ENCODE measurements at regions not wholly inside any gene's neighbourhood (a gene's known extent, or its start where the extent isn't known, plus 50 kb on each side); places are given as distances from the start of the nearest gene placed in this dataset.

DNA sequence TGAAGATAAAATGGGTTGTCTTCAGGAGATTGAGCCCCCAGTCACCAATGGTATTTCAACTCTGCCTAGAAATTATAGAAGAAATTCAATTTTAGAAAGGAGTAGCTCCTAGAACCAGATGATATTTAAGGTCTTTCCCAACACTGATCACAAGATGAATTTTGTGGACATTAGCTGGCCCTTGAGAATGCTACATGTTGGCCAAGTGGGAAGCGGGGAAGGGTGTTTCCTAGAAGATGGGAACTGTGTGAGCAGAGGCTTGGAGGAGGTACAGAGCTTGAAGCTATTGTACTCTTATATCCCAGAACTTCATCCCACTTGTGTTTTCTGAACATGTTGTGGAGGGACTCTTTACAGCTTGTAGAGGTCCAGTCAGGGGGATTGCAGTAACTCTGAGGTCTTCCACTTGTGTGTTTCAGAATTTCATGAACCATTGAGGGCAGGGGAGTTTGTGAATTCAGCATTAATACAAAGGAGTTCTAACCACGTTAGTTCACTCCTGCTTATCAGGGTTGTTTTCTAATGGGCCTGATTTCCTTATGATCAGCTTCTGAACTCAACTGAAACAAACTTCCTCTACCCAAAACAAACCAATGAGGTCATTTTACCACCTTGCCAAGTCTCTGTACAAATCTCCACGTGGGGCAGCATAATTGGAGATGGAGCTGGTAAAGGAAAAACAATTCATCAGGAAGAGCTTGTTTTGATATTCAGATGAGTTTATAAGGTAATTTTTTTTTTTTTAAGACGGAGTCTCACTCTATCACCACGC lies 152.6 kb upstream of the TPM1 start:
- Histone ChIP-seq H3K9me3 (ENCODE audit: control extremely low read depth in 1 of 3, control insufficient read depth in 2 of 3, insufficient read depth in 1 of 3, low read length in 2 of 3) (no peaks in the 10 kb centered on the region), H2AFZ (ENCODE audit: insufficient read depth, low read depth, low read length, poor library complexity, severe bottlenecking) (no peak overlapping the region), H3K9ac (ENCODE audit: low read length) (no peak overlapping the region), H3K36me3 (replicated peaks in 1 of 2; ENCODE audit: control extremely low read depth in 1 of 2, control insufficient read depth in 1 of 2, extremely low read depth in 1 of 2, insufficient read depth in 2 of 2, low read length in 1 of 2) (no peaks in the 10 kb centered on the region), H3K27ac (ENCODE audit: low read length in 2 of 2) (no peak overlapping the region), H3K4me1 (ENCODE audit: control insufficient read depth in 2 of 2, insufficient read depth in 2 of 2, low read length in 2 of 2) (no peaks in the 10 kb centered on the region), H3K79me2 (ENCODE audit: control insufficient read depth, insufficient read depth, low read length) (no peaks in the 10 kb centered on the region), H4K20me1 (ENCODE audit: control insufficient read depth, insufficient read depth, low read length, poor library complexity, severe bottlenecking) (no peaks in the 10 kb centered on the region), H3K4me3 (ENCODE audit: control extremely low read depth in 1 of 5, extremely low read depth in 1 of 5, insufficient read depth in 1 of 5, low read depth in 2 of 5, low read length in 4 of 5) (no peak overlapping the region), H3K4me2 (replicated peaks; ENCODE audit: low read depth, low read length, poor library complexity, severe bottlenecking) (no peak overlapping the region), H3K27me3 (replicated peaks in 1 of 4; ENCODE audit: control extremely low read depth in 1 of 4, control insufficient read depth in 3 of 4, insufficient read depth in 4 of 4, low read length in 3 of 4) (peaks cover 0 to 4% (median 2%) of the 10 kb centered on the region in 4 experiments)
- ChIA-PET CTCF (no interaction called here), POLR2A (no interaction called here)
- Mint-ChIP-seq H3K27me3 (peaks cover 21% of the 10 kb centered on the region), H3K4me1 (no peaks in the 10 kb centered on the region), H3K9me3 (ENCODE audit: insufficient read depth) (no peaks in the 10 kb centered on the region), H3K4me3 (no peak overlapping the region), H3K27ac (no peak overlapping the region)
- DNase-seq (no peak), ATAC-seq (ENCODE audit: low read depth) (no peak)
- TF ChIP-seq, protein P1, sequence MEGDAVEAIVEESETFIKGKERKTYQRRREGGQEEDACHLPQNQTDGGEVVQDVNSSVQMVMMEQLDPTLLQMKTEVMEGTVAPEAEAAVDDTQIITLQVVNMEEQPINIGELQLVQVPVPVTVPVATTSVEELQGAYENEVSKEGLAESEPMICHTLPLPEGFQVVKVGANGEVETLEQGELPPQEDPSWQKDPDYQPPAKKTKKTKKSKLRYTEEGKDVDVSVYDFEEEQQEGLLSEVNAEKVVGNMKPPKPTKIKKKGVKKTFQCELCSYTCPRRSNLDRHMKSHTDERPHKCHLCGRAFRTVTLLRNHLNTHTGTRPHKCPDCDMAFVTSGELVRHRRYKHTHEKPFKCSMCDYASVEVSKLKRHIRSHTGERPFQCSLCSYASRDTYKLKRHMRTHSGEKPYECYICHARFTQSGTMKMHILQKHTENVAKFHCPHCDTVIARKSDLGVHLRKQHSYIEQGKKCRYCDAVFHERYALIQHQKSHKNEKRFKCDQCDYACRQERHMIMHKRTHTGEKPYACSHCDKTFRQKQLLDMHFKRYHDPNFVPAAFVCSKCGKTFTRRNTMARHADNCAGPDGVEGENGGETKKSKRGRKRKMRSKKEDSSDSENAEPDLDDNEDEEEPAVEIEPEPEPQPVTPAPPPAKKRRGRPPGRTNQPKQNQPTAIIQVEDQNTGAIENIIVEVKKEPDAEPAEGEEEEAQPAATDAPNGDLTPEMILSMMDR (IDR thresholded peaks at IDR 0.05), result no peak
- TF ChIP-seq EZH2 (IDR thresholded peaks at IDR 0.05; ENCODE audit: borderline replicate concordance, insufficient read depth, low read depth, low read length, poor library complexity, severe bottlenecking), result no peak
- intact Hi-C loops (cut with micrococcal nuclease), result no loop called here
- 60% methylated on average over 1 of the region's 5 CpGs for WGBS (ENCODE audit: insufficient coverage)

DNA sequence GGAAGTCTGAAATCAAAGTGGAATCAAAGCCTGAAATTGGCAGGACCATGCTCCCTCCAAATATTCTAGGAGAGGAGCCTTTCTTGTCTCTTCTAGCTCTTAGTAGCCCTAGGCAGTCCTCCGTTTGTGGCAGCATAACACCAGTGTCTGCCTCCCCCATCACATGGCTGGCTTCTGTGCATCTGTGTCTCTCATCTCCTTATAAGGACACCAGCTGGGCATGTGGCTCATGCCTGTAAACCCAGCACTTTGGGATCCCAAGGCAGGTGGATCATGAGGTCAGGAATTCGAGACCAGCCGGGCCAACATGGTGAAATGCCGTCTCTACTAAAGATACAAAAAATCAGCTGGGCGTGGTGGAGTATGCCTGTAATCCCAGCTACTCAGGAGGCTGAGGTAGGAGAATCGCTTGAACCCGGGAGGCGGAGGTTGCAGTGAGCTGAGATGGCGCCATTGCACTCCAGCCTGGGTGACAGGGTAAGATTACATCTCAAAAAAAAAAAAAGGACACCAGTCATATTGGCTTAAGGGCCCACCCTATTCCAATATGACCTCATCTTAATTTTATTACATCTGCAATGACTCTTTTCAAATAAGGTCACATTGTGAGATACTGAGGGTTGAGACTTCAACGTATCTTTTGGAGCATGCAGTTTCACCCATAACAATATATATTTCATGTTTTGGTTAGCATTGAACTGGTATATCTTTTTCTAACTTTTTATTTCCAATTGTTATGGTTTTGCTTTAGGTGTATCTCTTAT lies 148.0 kb upstream of the TPM1 start:
- ChIA-PET CTCF (no interaction called here), POLR2A (no interaction called here)
- no peaks in the 10 kb centered on the region for H3K4me1 ChIP-seq (ENCODE audit: control insufficient read depth in 2 of 2, insufficient read depth in 2 of 2, low read length in 2 of 2)
- H3K27ac Mint-ChIP-seq, result no peak overlapping the region
- no peak overlapping the region for H2AFZ ChIP-seq (ENCODE audit: insufficient read depth, low read depth, low read length, poor library complexity, severe bottlenecking)
- ATAC-seq (ENCODE audit: low read depth) (no peak), DNase-seq (no peak)
- H3K79me2 ChIP-seq (ENCODE audit: control insufficient read depth, insufficient read depth, low read length), result no peaks in the 10 kb centered on the region
- no peak for TF ChIP-seq EZH2 (IDR thresholded peaks at IDR 0.05; ENCODE audit: borderline replicate concordance, insufficient read depth, low read depth, low read length, poor library complexity, severe bottlenecking)
- TF ChIP-seq, protein P1 (IDR thresholded peaks at IDR 0.05), result no peak
- H3K4me2 ChIP-seq (replicated peaks; ENCODE audit: low read depth, low read length, poor library complexity, severe bottlenecking), result no peak overlapping the region
- no peak overlapping the region for H3K4me3 Mint-ChIP-seq
- H3K27me3 ChIP-seq (replicated peaks in 1 of 4; ENCODE audit: control extremely low read depth in 1 of 4, control insufficient read depth in 3 of 4, insufficient read depth in 4 of 4, low read length in 3 of 4), result peaks cover 0 to 4% (median 2%) of the 10 kb centered on the region in 4 experiments
- 98% methylated on average over 5 of the region's 10 CpGs for WGBS (ENCODE audit: insufficient coverage)
- no peak overlapping the region for H3K4me3 ChIP-seq (ENCODE audit: control extremely low read depth in 1 of 5, extremely low read depth in 1 of 5, insufficient read depth in 1 of 5, low read depth in 2 of 5, low read length in 4 of 5)
- H3K9me3 Mint-ChIP-seq (ENCODE audit: insufficient read depth), result no peaks in the 10 kb centered on the region
- no peaks in the 10 kb centered on the region for H3K4me1 Mint-ChIP-seq
- intact Hi-C loops (cut with micrococcal nuclease), result no loop called here
- H3K27me3 Mint-ChIP-seq, result peaks cover 29% of the 10 kb centered on the region
- no peak overlapping the region for H3K27ac ChIP-seq (ENCODE audit: low read length in 2 of 2)
- no peaks in the 10 kb centered on the region for H3K9me3 ChIP-seq (ENCODE audit: control extremely low read depth in 1 of 3, control insufficient read depth in 2 of 3, insufficient read depth in 1 of 3, low read length in 2 of 3)
- H3K36me3 ChIP-seq (replicated peaks in 1 of 2; ENCODE audit: control extremely low read depth in 1 of 2, control insufficient read depth in 1 of 2, extremely low read depth in 1 of 2, insufficient read depth in 2 of 2, low read length in 1 of 2), result no peaks in the 10 kb centered on the region
- no peaks in the 10 kb centered on the region for H4K20me1 ChIP-seq (ENCODE audit: control insufficient read depth, insufficient read depth, low read length, poor library complexity, severe bottlenecking)
- no peak overlapping the region for H3K9ac ChIP-seq (ENCODE audit: low read length)

Measured in B cell (primary cell).